ENCODE measurements at regions not wholly inside any gene's neighbourhood (a gene's known extent, or its start where the extent isn't known, plus 50 kb on each side); places are given as distances from the start of the nearest gene placed in this dataset.
A peak's percentile ranks its signal among the peaks of the same experiment; 100 is the strongest.

DNA sequence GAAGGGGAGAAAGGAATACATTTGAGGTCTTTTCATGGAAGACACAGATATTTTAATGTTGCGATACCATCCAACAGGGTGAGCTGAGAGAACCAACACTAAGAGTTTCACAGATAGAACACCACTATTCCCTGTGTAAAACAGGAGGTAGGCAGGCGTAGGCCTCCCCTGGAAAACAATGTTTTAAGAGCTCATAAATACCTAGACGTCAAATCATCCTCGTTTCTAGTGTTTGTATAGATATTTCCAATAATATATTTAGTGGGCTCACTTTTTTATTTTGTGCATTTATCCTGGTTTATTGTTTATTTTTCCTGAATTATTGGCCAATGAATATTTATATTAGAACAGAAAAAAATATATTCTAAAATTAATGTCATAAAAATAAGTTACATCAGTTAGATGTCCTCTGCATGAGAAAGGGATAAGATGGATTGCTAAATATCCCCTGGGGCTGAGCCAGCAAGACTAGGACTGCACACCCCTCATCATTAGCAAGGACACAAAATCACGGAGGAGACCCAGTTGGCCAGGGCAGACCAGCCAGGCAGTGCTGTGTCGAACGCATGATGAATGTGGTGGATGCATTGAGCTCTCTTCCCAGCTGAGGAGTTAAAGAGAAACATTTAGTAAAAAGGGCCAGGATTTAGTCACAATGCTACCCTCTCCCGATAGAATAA, 380.5 kb downstream of the C6orf118 start:
- no peak for TF ChIP-seq CTCF (IDR thresholded peaks at IDR 0.05; ENCODE audit: low read length, missing control alignments)
- no peak overlapping the region for H3K4me3 ChIP-seq (replicated peaks; ENCODE audit: low read depth, low read length)

DNA sequence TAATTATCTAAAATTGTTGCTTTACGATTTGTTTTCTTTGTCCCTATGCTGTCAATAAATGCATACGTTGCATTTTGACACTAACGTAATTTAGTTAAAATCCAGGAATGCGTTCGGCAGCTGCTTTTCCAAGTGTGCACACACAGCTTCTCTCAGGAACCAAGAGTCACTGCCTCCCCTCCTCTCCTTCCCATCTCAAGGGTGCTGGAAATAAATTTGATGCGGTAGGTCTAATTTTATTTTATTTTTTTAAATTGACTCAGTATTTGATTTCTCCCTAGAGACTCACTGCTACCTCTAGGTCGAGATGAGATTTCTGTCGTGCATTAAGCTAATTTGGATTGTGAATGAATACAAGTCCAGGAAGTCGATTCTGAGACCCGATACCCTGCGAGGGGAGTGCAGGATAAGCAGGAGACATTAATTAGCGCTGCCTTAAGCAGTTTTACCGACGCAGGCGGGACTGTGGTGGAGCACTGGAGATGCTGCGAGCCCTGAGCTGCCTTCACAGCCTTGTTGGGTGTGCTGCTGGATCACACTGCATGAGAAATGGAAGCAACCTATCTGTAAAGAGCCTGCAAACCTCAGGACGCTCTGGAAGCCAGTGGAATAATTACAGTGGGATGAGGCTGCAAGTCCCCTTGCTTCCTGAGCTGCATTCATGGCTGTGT, 381.2 kb downstream of the C6orf118 start:
- no peak for TF ChIP-seq CTCF (IDR thresholded peaks at IDR 0.05; ENCODE audit: low read length, missing control alignments)
- no peak overlapping the region for H3K4me3 ChIP-seq (replicated peaks; ENCODE audit: low read depth, low read length)
- DNase-seq (ENCODE audit: low read depth): no peak

More for the DNA sequence above, 380.5 kb downstream of the C6orf118 start:
- no peak for DNase-seq (ENCODE audit: low read depth)

DNA sequence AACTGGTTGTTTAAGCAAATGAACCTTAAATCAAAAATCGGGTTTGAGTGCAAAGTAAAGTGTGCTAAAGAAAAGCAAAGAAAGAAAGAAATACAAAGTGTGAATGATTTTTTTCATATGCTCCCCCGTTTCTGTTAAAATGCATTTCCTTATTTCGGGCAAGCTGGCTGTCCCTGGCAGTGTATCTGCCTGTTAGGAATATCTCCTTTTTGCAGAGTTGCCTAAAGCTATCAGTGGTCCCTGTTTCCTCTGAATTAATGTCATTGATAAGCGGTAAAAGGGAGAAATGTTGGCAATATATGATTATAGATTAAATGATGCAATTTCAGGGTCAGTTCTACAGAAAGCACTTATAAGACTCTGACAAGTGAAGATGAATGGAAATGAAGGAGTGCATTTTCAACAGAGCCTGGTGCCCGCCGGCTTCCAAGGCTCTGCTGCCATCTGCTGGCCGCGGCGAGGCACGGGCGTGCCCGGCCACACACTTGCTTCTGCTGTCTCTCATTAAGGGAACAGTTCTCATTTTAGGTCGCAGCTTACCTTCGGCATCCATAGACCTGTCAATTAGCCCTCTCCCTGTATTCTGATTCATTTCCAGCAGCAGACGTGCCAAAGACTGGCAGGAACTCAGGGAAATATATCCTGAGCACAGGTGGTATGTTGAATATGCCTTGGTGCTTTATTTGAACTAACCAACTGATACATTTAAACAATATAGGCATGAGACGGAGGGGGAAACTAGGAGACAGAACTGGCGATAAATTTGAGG, 381.9 kb downstream of the C6orf118 start:
- TF ChIP-seq CTCF (IDR thresholded peaks at IDR 0.05; ENCODE audit: low read length, missing control alignments): peak; percentile 98
- DNase-seq (ENCODE audit: low read depth): peak; percentile 65
- no peak overlapping the region for H3K4me3 ChIP-seq (replicated peaks; ENCODE audit: low read depth, low read length)

DNA sequence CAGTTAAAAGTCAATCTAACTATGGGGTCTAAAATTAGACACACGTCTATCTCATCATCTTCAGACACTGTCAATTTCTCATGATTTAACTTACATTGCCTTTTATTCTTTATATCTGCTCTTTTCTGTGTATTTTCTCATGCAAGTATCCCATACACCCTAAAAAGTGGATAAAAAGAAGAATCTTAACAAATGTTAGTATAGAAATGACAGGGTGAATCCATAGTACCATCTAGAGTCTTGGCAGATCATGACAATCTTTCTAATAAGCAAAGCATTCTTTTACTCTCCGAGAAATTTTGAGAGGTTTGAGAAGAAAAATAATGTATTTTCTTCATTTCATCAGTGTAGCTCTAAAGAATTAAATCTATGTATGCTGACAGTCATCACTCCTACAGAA, 382.7 kb downstream of the C6orf118 start:
- DNase-seq (ENCODE audit: low read depth): no peak
- H3K4me3 ChIP-seq (replicated peaks; ENCODE audit: low read depth, low read length): no peak overlapping the region
- TF ChIP-seq CTCF (IDR thresholded peaks at IDR 0.05; ENCODE audit: low read length, missing control alignments): no peak

DNA sequence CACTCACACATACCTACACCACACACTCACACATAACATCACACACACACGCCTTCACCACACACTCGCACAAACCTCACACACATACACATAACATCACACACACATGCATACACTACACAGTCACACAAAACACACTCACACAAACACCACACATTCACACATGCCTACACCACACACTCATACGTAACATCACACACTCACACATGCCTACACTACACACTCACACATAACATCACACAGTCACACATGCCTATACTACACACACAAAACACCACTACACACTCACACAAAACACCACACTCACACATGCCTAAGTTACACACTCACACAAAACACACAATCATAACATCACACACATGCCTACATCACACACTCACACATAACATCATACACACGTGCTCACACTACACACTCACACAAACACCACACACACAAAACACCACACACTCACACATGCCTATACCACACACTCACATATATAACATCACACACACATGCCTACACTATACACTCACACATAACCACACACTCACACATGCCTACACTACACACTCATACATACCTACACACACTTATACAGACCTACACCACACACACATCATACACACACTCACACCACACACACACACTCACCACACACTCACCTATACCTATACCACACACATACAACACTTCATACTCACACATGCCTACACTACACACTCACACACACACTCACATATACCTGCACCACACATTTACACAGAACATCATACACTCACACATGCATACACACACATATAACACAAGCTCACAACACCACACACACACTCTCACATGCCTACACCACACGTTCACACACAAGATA, 383.5 kb downstream of the C6orf118 start:
- TF ChIP-seq CTCF (IDR thresholded peaks at IDR 0.05; ENCODE audit: low read length, missing control alignments): no peak
- no peak overlapping the region for H3K4me3 ChIP-seq (replicated peaks; ENCODE audit: low read depth, low read length)
- no peak for DNase-seq (ENCODE audit: low read depth)

DNA sequence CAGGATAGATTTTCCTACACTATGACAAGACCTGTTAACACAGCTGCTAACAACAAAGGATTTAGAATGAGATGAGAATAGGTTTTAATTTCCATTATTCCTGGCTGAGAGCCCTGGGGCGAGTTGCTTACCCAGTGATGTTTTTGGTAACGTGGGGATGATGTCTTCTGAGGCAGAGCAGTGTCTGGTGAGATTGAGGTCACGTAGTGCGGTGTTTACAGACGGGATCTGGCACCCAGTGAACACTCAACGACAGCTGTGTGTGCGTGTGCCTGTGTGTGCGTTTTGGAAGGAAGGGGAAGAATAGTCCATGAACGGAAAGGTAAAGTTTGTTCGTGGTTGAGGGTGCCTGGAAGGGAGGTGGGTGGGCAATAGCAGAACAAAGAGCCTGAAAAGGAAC, 384.7 kb downstream of the C6orf118 start:
- no peak for DNase-seq (ENCODE audit: low read depth)
- TF ChIP-seq CTCF (IDR thresholded peaks at IDR 0.05; ENCODE audit: low read length, missing control alignments): no peak
- H3K4me3 ChIP-seq (replicated peaks; ENCODE audit: low read depth, low read length): no peak overlapping the region
